Heart left ventricle (tissue), 13 donors: ENCODE measurements at regions not wholly inside any gene's neighbourhood (a gene's known extent, or its start where the extent isn't known, plus 50 kb on each side); places are given as distances from the start of the nearest gene placed in this dataset.

Experiments used
- POLR2A ChIP-seq, 2 donors: fragments of 450-650 bp; IDR thresholded peaks; one replicate each; pipeline ENCODE4 v1.6.1; 2017; ENCODE audit warnings: antibody characterized with exemption in 2 of 2, mild to moderate bottlenecking in 2 of 2, moderate library complexity in 2 of 2
- TF ChIP-seq, protein P1 (sequence below), 12 donors: fragments of 200-600 bp; sonication (generic) in 4 of 12; IDR thresholded peaks; one replicate each; pipeline versions ENCODE4 v1.5.0 to v1.8.0; 2018 to 2022; ENCODE audit warnings: antibody characterized with exemption in 12 of 12, mild to moderate bottlenecking in 5 of 12
- donor health status: ischemic (EF 13 %, LVEDD 7.1; RV severe dilation, severe dysfunction).
- donor health status: DM: no; HTN: yes; CAD: no.
- donor health status: DM: no; HTN: no; CAD: no.
- donor health status: ischemic (EF 25% LVEDD 6.9; RV normal size, moderate dysfunction).
- donor health status: ischemic (EF 25% LVEDD 5.7; RV mildly dilated, moderate dysfunction).
- donor health status: ischemic (EF 35%, LVEDD 5.7; RV mildly dilated, moderate dysfunction).
- donor health status: nonischemic (EF 11% LVEDD 7.7; RV severe dilation, severe dysfunction).
- donor health status: DM: yes; HTN: yes; CAD: no.
- donor health status: PGD.
- donor health status: ischemic (EF 29% LVEDD 5.4; RV normal size, mild dysfunction).
- donor health status: nonischemic (EF 23%, LVEDD 6.1; RV moderate dilation, normal function).

DNA sequence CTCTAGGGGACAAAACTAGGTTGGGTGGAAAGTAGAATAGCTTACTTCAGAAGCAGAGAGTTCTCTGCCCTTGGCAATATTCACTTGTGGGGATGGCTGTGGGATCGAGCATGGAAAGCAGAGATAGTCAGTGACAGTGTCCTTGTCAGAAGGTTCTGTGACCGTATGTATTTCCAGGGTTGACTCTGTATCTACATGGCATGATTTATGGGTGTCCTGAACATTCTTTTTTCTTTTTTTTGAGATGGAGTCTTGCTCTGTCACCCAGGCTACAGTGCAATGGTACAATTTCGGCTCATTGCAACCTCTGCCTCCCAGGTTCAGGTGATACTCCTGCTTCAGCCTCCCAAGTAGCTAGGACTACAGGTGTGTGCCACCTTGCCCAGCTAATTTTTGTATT, 77.4 kb upstream of the LHFPL2 start:
- TF ChIP-seq, protein P1, sequence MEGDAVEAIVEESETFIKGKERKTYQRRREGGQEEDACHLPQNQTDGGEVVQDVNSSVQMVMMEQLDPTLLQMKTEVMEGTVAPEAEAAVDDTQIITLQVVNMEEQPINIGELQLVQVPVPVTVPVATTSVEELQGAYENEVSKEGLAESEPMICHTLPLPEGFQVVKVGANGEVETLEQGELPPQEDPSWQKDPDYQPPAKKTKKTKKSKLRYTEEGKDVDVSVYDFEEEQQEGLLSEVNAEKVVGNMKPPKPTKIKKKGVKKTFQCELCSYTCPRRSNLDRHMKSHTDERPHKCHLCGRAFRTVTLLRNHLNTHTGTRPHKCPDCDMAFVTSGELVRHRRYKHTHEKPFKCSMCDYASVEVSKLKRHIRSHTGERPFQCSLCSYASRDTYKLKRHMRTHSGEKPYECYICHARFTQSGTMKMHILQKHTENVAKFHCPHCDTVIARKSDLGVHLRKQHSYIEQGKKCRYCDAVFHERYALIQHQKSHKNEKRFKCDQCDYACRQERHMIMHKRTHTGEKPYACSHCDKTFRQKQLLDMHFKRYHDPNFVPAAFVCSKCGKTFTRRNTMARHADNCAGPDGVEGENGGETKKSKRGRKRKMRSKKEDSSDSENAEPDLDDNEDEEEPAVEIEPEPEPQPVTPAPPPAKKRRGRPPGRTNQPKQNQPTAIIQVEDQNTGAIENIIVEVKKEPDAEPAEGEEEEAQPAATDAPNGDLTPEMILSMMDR (IDR thresholded peaks at IDR 0.05) = no peak
- no peak for TF ChIP-seq POLR2A (IDR thresholded peaks at IDR 0.05)
